Peyer's patch (tissue), 4 donors: ENCODE measurements at regions not wholly inside any gene's neighbourhood (a gene's known extent, or its start where the extent isn't known, plus 50 kb on each side); places are given as distances from the start of the nearest gene placed in this dataset.

ENCODE experiments used
- POLR2A ChIP-seq, 2 donors: fragments of 450-650 bp; IDR thresholded peaks; one replicate each; pipeline ENCODE4 v1.5.1; 2017; ENCODE audit warnings: antibody characterized with exemption in 2 of 2, mild to moderate bottlenecking in 2 of 2, moderate library complexity in 2 of 2
- TF ChIP-seq, protein P1 (sequence below), 6 experiments: fragments of 450-650 bp in 4 of 6; fragments of 200-600 bp in 2 of 6; sonication (generic) in 1 of 6; IDR thresholded peaks; one replicate each; pipeline ENCODE4 v1.5.1; 2017 to 2019; ENCODE audit warnings: antibody characterized with exemption in 6 of 6, mild to moderate bottlenecking in 3 of 6, moderate library complexity in 1 of 6

DNA sequence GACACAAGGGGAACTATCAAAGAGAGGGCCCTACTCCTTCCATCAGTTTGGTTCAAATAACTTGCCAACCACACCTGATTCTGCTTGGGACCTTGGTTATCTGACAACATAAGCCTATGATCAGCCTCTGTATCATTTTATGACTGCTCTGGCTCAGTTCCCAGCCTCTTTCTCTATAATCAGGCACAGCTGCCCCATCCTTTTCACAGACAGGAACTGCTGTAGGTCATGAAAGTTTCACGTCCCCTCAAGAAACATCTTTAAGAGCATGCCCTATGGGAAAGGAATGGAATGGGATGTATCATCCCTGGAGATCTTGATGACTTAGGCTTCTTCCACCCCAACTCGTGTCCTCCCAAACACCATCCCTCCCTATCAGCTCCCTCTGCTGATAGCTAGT, 243.4 kb downstream of the AR start:
- TF ChIP-seq, protein P1, sequence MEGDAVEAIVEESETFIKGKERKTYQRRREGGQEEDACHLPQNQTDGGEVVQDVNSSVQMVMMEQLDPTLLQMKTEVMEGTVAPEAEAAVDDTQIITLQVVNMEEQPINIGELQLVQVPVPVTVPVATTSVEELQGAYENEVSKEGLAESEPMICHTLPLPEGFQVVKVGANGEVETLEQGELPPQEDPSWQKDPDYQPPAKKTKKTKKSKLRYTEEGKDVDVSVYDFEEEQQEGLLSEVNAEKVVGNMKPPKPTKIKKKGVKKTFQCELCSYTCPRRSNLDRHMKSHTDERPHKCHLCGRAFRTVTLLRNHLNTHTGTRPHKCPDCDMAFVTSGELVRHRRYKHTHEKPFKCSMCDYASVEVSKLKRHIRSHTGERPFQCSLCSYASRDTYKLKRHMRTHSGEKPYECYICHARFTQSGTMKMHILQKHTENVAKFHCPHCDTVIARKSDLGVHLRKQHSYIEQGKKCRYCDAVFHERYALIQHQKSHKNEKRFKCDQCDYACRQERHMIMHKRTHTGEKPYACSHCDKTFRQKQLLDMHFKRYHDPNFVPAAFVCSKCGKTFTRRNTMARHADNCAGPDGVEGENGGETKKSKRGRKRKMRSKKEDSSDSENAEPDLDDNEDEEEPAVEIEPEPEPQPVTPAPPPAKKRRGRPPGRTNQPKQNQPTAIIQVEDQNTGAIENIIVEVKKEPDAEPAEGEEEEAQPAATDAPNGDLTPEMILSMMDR (IDR thresholded peaks at IDR 0.05) = no peak
- no peak for TF ChIP-seq POLR2A (IDR thresholded peaks at IDR 0.05)
